Breast epithelium (tissue), 3 donors: ENCODE measurements at regions not wholly inside any gene's neighbourhood (a gene's known extent, or its start where the extent isn't known, plus 50 kb on each side); places are given as distances from the start of the nearest gene placed in this dataset.

Source experiments
- CTCF ChIP-seq, 3 donors: fragments of 450-650 bp; IDR thresholded peaks; one replicate each; pipeline ENCODE4 v1.5.1; 2016 to 2017; ENCODE audit warnings: antibody characterized with exemption in 3 of 3, mild to moderate bottlenecking in 3 of 3, moderate library complexity in 3 of 3
- POLR2A ChIP-seq: fragments of 450-650 bp; IDR thresholded peaks from one replicate; pipeline ENCODE4 v1.6.1; 2016; ENCODE audit warnings: antibody characterized with exemption, mild to moderate bottlenecking, moderate library complexity

- TF ChIP-seq CTCF (IDR thresholded peaks at IDR 0.05) (no peak), POLR2A (no peak)
Measured at GRCh38 chr6:144660561-144661115, 375.5 kb downstream of the UTRN start.
